PC-3 (cell line): ENCODE measurements at regions not wholly inside any gene's neighbourhood (a gene's known extent, or its start where the extent isn't known, plus 50 kb on each side); places are given as distances from the start of the nearest gene placed in this dataset.

Experiments
- ATAC-seq: fragments of 200-7000 bp; cut with Tn5 transposase; 2 replicates; pipeline ENCODE4 v1.9.1; 2020; ENCODE audit warnings: mild to moderate bottlenecking, moderate library complexity
- BruUV-seq: library from RNA; stranded (reverse); fragments of 400-500 nt; replicated peaks from 2 replicates; lab custom pipeline; 2021; lab: Mats Ljungman, UMichigan
- CTCF ChIA-PET: fragments of 300-600 bp; sonication (Branson Sonifier 250); formaldehyde crosslinking; loops from one replicate; lab custom pipeline; 2022; ENCODE audit warnings: antibody characterized with exemption; lab: Charles Lee
- POLR2A ChIA-PET: fragments of 300-600 bp; sonication (Branson Sonifier 250); formaldehyde crosslinking; loops from one replicate; lab custom pipeline; 2022; ENCODE audit warnings: antibody characterized with exemption; ENCODE audit not compliant: unreplicated experiment; lab: Charles Lee
- DNase-seq: peaks from one replicate; pipeline ENCODE4 v3.0.0-alpha.2; 2015
- H2AFZ ChIP-seq: fragments of 300-600 bp; sonication (generic); 2 replicates; pipeline ENCODE4 v1.6.0; 2016; ENCODE audit warnings: antibody characterized with exemption, low read length
- H3F3A ChIP-seq: fragments of 300-600 bp; sonication (generic); one replicate; pipeline ENCODE4 v1.6.0; 2017; ENCODE audit warnings: antibody characterized with exemption, low read length, control low read depth, mild to moderate bottlenecking; ENCODE audit not compliant: unreplicated experiment
- H3K27ac ChIP-seq: fragments of 300-600 bp; sonication (generic); 2 replicates; pipeline ENCODE4 v1.5.1; 2016; ENCODE audit warnings: mild to moderate bottlenecking, low read length
- H3K27me3 ChIP-seq: fragments of 300-600 bp; sonication (generic); 2 replicates; pipeline ENCODE4 v1.6.1; 2016; ENCODE audit warnings: low read length, mixed read lengths
- H3K36me3 ChIP-seq: fragments of 300-600 bp; sonication (generic); 2 replicates; pipeline ENCODE4 v1.6.1; 2016; ENCODE audit warnings: low read depth, mixed run types, low read length, mixed read lengths
- H3K4me1 ChIP-seq: fragments of 300-600 bp; sonication (generic); 2 replicates; pipeline ENCODE4 v1.5.1; 2016; ENCODE audit warnings: low read length; ENCODE audit not compliant: insufficient read depth
- H3K4me2 ChIP-seq: fragments of 300-600 bp; sonication (generic); 2 replicates; pipeline ENCODE4 v1.6.0; 2016; ENCODE audit warnings: low read length
- H3K4me3 ChIP-seq: fragments of 300-600 bp; sonication (generic); 2 replicates; pipeline ENCODE4 v1.5.1; 2016; ENCODE audit warnings: mild to moderate bottlenecking, low read length, mixed read lengths
- H3K79me2 ChIP-seq: fragments of 300-600 bp; sonication (generic); 2 replicates; pipeline ENCODE4 v1.6.1; 2017; ENCODE audit warnings: low read length, mixed read lengths
- H3K9ac ChIP-seq: fragments of 300-600 bp; sonication (generic); 2 replicates; pipeline ENCODE4 v1.6.0; 2016; ENCODE audit warnings: mild to moderate bottlenecking, low read length
- H3K9me2 ChIP-seq: fragments of 300-600 bp; sonication (generic); replicated peaks from 2 replicates; pipeline ENCODE4 v1.6.1; 2016; ENCODE audit warnings: mixed run types, low read length, mixed read lengths
- H3K9me3 ChIP-seq: fragments of 300-600 bp; sonication (generic); 2 replicates; pipeline ENCODE4 v1.6.1; 2016; ENCODE audit warnings: low read length, mixed read lengths
- H4K20me1 ChIP-seq: fragments of 300-600 bp; sonication (generic); 2 replicates; pipeline ENCODE4 v1.6.1; 2016; ENCODE audit warnings: low read length, mixed read lengths
- CTCF ChIP-seq: fragments of 300-600 bp; sonication (generic); conservative IDR thresholded peaks from 2 replicates; pipeline ENCODE4 v1.5.1; 2017; ENCODE audit warnings: antibody characterized with exemption, low read depth, mild to moderate bottlenecking, low read length
- EZH2 ChIP-seq: fragments of 300-600 bp; sonication (generic); IDR thresholded peaks from one replicate; pipeline ENCODE4 v1.6.1; 2017; ENCODE audit warnings: antibody characterized with exemption, mild to moderate bottlenecking, low read length; ENCODE audit not compliant: unreplicated experiment
- EZH2phosphoT487 ChIP-seq: fragments of 300-600 bp; sonication (generic); IDR thresholded peaks from 2 replicates; pipeline ENCODE4 v1.6.1; 2018; ENCODE audit warnings: mild to moderate bottlenecking, antibody characterized with exemption, low read length, borderline replicate concordance
- intact Hi-C: fragments of 100-400 bp; cut with micrococcal nuclease; formaldehyde crosslinking; loops from 2 replicates; pipeline ENCODE4 v1.9.0; 2023

GRCh38 chr11:31995525-31996094, 95.3 kb upstream of the RCN1 start:
- no TSS peak for BruUV-seq
- no peaks in the 10 kb centered on the region for H3F3A ChIP-seq
- H3K27ac ChIP-seq, result no peak overlapping the region
- no peaks in the 10 kb centered on the region for H3K27me3 ChIP-seq
- ATAC-seq (peak; percentile 38; the same call in 1 of the 2 replicates), DNase-seq (peak; percentile 5)
- intact Hi-C loops, result no loop called here
- ChIA-PET CTCF (no interaction called here), POLR2A (no interaction called here)
- no peaks in the 10 kb centered on the region for H3K36me3 ChIP-seq
- H3K4me2 ChIP-seq, result peak overlapping the region; percentile 67
- no peaks in the 10 kb centered on the region; the same call in 1 of the 2 replicates for H3K4me1 ChIP-seq
- H3K9me3 ChIP-seq, result no peaks in the 10 kb centered on the region
- H3K9me2 ChIP-seq, result no peaks in the 10 kb centered on the region
- H4K20me1 ChIP-seq, result no peaks in the 10 kb centered on the region
- no peaks in the 10 kb centered on the region for H3K79me2 ChIP-seq
- no peak overlapping the region for H2AFZ ChIP-seq
- no peak for TF ChIP-seq EZH2
- TF ChIP-seq EZH2phosphoT487, result no peak
- H3K4me3 ChIP-seq, result no peak overlapping the region; the same call in 1 of the 2 replicates
- no peak overlapping the region for H3K9ac ChIP-seq

- TF ChIP-seq CTCF (no peak), EZH2 (no peak), EZH2phosphoT487 (no peak)
- ATAC-seq (no peak), DNase-seq (no peak)
- H3K4me2 ChIP-seq, result no peak overlapping the region
- POLR2A ChIA-PET, result no interaction called here
- no peaks in the 10 kb centered on the region for H3K36me3 ChIP-seq
- H3K9ac ChIP-seq, result no peak overlapping the region
- H3K9me3 ChIP-seq, result no peaks in the 10 kb centered on the region
- no peaks in the 10 kb centered on the region for H3K27me3 ChIP-seq
- intact Hi-C loops, result no loop called here
- CTCF ChIA-PET, result no interaction called here
- H3K79me2 ChIP-seq, result no peaks in the 10 kb centered on the region
- no peak overlapping the region for H3K27ac ChIP-seq
- no peak overlapping the region for H2AFZ ChIP-seq
- no peaks in the 10 kb centered on the region; the same call in 1 of the 2 replicates for H3K4me1 ChIP-seq
- H4K20me1 ChIP-seq, result no peaks in the 10 kb centered on the region
- H3F3A ChIP-seq, result no peaks in the 10 kb centered on the region
- no TSS peak for BruUV-seq
- H3K4me3 ChIP-seq, result no peak overlapping the region
- no peaks in the 10 kb centered on the region for H3K9me2 ChIP-seq
These were observed 95.8 kb upstream of the RCN1 start for GRCh38 chr11:31995032-31995431.

- CTCF ChIA-PET, result no interaction called here
- POLR2A ChIA-PET, result no interaction called here
- BruUV-seq, result no TSS peak
- no peak overlapping the region for H3K27ac ChIP-seq
- no peaks in the 10 kb centered on the region for H3K4me1 ChIP-seq
- H3K9me3 ChIP-seq, result no peaks in the 10 kb centered on the region
- H3K36me3 ChIP-seq, result no peaks in the 10 kb centered on the region
- no peak overlapping the region for H2AFZ ChIP-seq
- no peak overlapping the region for H3K9ac ChIP-seq
- DNase-seq (no peak), ATAC-seq (no peak)
- H3K27me3 ChIP-seq, result peaks cover 4% of the 10 kb centered on the region; the same call in 1 of the 2 replicates
- intact Hi-C loops, result no loop called here
- H3K4me3 ChIP-seq, result no peak overlapping the region
- no peaks in the 10 kb centered on the region for H3K9me2 ChIP-seq
- no peak overlapping the region for H3K4me2 ChIP-seq
- H3F3A ChIP-seq, result no peaks in the 10 kb centered on the region
- H3K79me2 ChIP-seq, result no peaks in the 10 kb centered on the region
- no peaks in the 10 kb centered on the region for H4K20me1 ChIP-seq
- TF ChIP-seq EZH2 (no peak), CTCF (no peak), EZH2phosphoT487 (no peak)
These were observed 103.5 kb upstream of the RCN1 start for GRCh38 chr11:31987118-31988005.
